WTC11 (cell line): ENCODE measurements at regions not wholly inside any gene's neighbourhood (a gene's known extent, or its start where the extent isn't known, plus 50 kb on each side); places are given as distances from the start of the nearest gene placed in this dataset.

ENCODE experiments used
- ATF6 ChIP-seq: sonication (generic); formaldehyde crosslinking; IDR thresholded peaks from 2 replicates; pipeline ENCODE4 v1.8.1; 2023; ENCODE audit warnings: mild to moderate bottlenecking, missing genetic modification reagents
- CTCF ChIP-seq: fragments of 200-600 bp; IDR thresholded peaks from 2 replicates; pipeline ENCODE4 v1.8.0; 2022; ENCODE audit warnings: antibody characterized with exemption
- E2F4 ChIP-seq: sonication (generic); formaldehyde crosslinking; IDR thresholded peaks from 2 replicates; pipeline ENCODE4 v1.8.1; 2022; ENCODE audit warnings: low read depth, mild to moderate bottlenecking, moderate library complexity, missing genetic modification reagents, borderline replicate concordance
- ERG ChIP-seq: fragments of 250-450 bp; sonication (Bioruptor Pico); IDR thresholded peaks from 2 replicates; pipeline ENCODE4 v1.8.0; 2021; ENCODE audit warnings: mild to moderate bottlenecking
- HMGXB4 ChIP-seq: sonication (generic); formaldehyde crosslinking; IDR thresholded peaks from 2 replicates; pipeline ENCODE4 v1.8.1; 2023; ENCODE audit warnings: mild to moderate bottlenecking, moderate library complexity, missing genetic modification reagents
- NFE2L1 ChIP-seq: sonication (generic); formaldehyde crosslinking; IDR thresholded peaks from 2 replicates; pipeline ENCODE4 v1.8.1; 2023; ENCODE audit warnings: missing genetic modification reagents
- SMAD3 ChIP-seq: sonication (generic); formaldehyde crosslinking; IDR thresholded peaks from 2 replicates; pipeline ENCODE4 v1.8.0; 2022; ENCODE audit warnings: missing genetic modification reagents, mild to moderate bottlenecking, borderline replicate concordance
- SP1 ChIP-seq: sonication (generic); formaldehyde crosslinking; conservative IDR thresholded peaks from 2 replicates; pipeline ENCODE4 v1.8.1; 2022; ENCODE audit warnings: missing genetic modification reagents
- TP53 ChIP-seq: sonication (generic); formaldehyde crosslinking; IDR thresholded peaks from 2 replicates; pipeline ENCODE4 v1.8.1; 2023; ENCODE audit warnings: mild to moderate bottlenecking, missing genetic modification reagents
- USF2 ChIP-seq: sonication (generic); formaldehyde crosslinking; IDR thresholded peaks from 2 replicates; pipeline ENCODE4 v1.8.1; 2023; ENCODE audit warnings: mild to moderate bottlenecking, missing genetic modification reagents, moderate library complexity
- ZNF281 ChIP-seq: sonication (generic); formaldehyde crosslinking; IDR thresholded peaks from 2 replicates; pipeline ENCODE4 v1.8.0; 2023; ENCODE audit warnings: mild to moderate bottlenecking, missing genetic modification reagents

- no peak for TF ChIP-seq SMAD3 (CRISPR knock-in tag)
- no peak for TF ChIP-seq SP1
- TF ChIP-seq CTCF, result no peak
- TF ChIP-seq ZNF281 (CRISPR knock-in tag), result no peak
- no peak for TF ChIP-seq ATF6
- no peak for TF ChIP-seq ERG (CRISPR knock-in tag)
- TF ChIP-seq NFE2L1 (CRISPR knock-in tag), result no peak
- TF ChIP-seq E2F4 (CRISPR knock-in tag), result no peak
- no peak for TF ChIP-seq HMGXB4 (CRISPR knock-in tag)
- no peak for TF ChIP-seq USF2
- no peak for TF ChIP-seq TP53 (CRISPR knock-in tag)
Measured at GRCh38 chr7:71017602-71018001, 114.3 kb upstream of the GALNT17 start.
